A673 (cell line): ENCODE measurements at regions not wholly inside any gene's neighbourhood (a gene's known extent, or its start where the extent isn't known, plus 50 kb on each side); places are given as distances from the start of the nearest gene placed in this dataset.
A peak's percentile ranks its signal among the peaks of the same experiment; 100 is the strongest.

ENCODE experiments used
- BruUV-seq: library from RNA; stranded (reverse); fragments of 400-500 nt; replicated peaks from 2 replicates; lab custom pipeline; 2021; lab: Mats Ljungman, UMichigan
- CTCF ChIA-PET: fragments of 300-600 bp; sonication (Branson Sonifier 250); formaldehyde crosslinking; loops from one replicate; lab custom pipeline; 2022; ENCODE audit warnings: antibody characterized with exemption; lab: Charles Lee
- POLR2A ChIA-PET: fragments of 300-600 bp; sonication (Branson Sonifier 250); formaldehyde crosslinking; loops from one replicate; lab custom pipeline; 2022; ENCODE audit warnings: antibody characterized with exemption; ENCODE audit not compliant: low non-redundant PET; lab: Charles Lee
- DNase-seq: peaks from one replicate; pipeline ENCODE4 v3.0.0-alpha.2; 2015; ENCODE audit warnings: low spot score
- H3K27ac ChIP-seq: fragments of 200-600 bp; sonication (generic); 2 replicates; pipeline ENCODE4 v1.5.1; 2016; ENCODE audit warnings: mixed run types, low read depth, mild to moderate bottlenecking, mixed read lengths, antibody characterized with exemption, low read length; ENCODE audit not compliant: poor library complexity, severe bottlenecking
- H3K27me3 ChIP-seq: fragments of 200-600 bp; sonication (generic); replicated peaks from 2 replicates; pipeline ENCODE4 v1.6.1; 2017; ENCODE audit warnings: mixed run types, low read depth, mild to moderate bottlenecking, mixed read lengths, antibody characterized with exemption, low read length; ENCODE audit not compliant: insufficient read depth, poor library complexity
- H3K36me3 ChIP-seq: fragments of 200-600 bp; sonication (generic); 2 replicates; pipeline ENCODE4 v1.6.1; 2016; ENCODE audit warnings: mixed run types, mild to moderate bottlenecking, mixed read lengths, antibody characterized with exemption, low read length; ENCODE audit not compliant: insufficient read depth, poor library complexity, severe bottlenecking
- H3K4me1 ChIP-seq: fragments of 200-600 bp; sonication (generic); 2 replicates; pipeline ENCODE4 v1.6.1; 2017; ENCODE audit warnings: mixed run types, mild to moderate bottlenecking, mixed read lengths, antibody characterized with exemption, low read length; ENCODE audit not compliant: insufficient read depth, poor library complexity, severe bottlenecking
- H3K4me3 ChIP-seq: fragments of 200-600 bp; sonication (generic); 2 replicates; pipeline ENCODE4 v1.5.1; 2016; ENCODE audit warnings: low read depth, mixed run types, mild to moderate bottlenecking, mixed read lengths, low read length; ENCODE audit not compliant: poor library complexity, severe bottlenecking
- H3K9me3 ChIP-seq: fragments of 200-600 bp; sonication (generic); 2 replicates; pipeline ENCODE4 v1.6.1; 2016; ENCODE audit warnings: mixed run types, low read depth, mild to moderate bottlenecking, mixed read lengths, antibody characterized with exemption, low read length; ENCODE audit not compliant: poor library complexity, severe bottlenecking
- CTCF ChIP-seq: fragments of 300-800, 200-600 bp; sonication (generic); conservative IDR thresholded peaks from 2 replicates; pipeline ENCODE4 v1.5.1; 2017; ENCODE audit warnings: low read depth, mild to moderate bottlenecking, antibody characterized with exemption, low read length, moderate library complexity, mixed read lengths
- EZH2 ChIP-seq: fragments of 200-600 bp; sonication (generic); IDR thresholded peaks from 2 replicates; pipeline ENCODE4 v1.6.1; 2017; ENCODE audit warnings: borderline replicate concordance, low read depth, mild to moderate bottlenecking, mixed read lengths, antibody characterized with exemption, low read length; ENCODE audit not compliant: poor library complexity, severe bottlenecking
- intact Hi-C: fragments of 100-400 bp; cut with micrococcal nuclease; formaldehyde crosslinking; loops from one replicate; pipeline ENCODE4 v1.10.0; 2022; ENCODE audit not compliant: unreplicated experiment

GRCh38 chr6:134438837-134439236, 120.9 kb upstream of the SGK1 start:
- no peak for DNase-seq
- Histone ChIP-seq H3K36me3 (no peaks in the 10 kb centered on the region), H3K27ac (no peak overlapping the region), H3K4me3 (no peak overlapping the region), H3K4me1 (no peaks in the 10 kb centered on the region), H3K9me3 (no peaks in the 10 kb centered on the region), H3K27me3 (no peaks in the 10 kb centered on the region)
- no peak for TF ChIP-seq EZH2
- TF ChIP-seq CTCF: no peak
- CTCF ChIA-PET: no interaction called here
- POLR2A ChIA-PET: no interaction called here
- no TSS peak for BruUV-seq
- intact Hi-C loops: no loop called here

GRCh38 chr6:134437376-134437775, 119.5 kb upstream of the SGK1 start:
- Histone ChIP-seq H3K9me3 (no peaks in the 10 kb centered on the region), H3K27me3 (no peaks in the 10 kb centered on the region), H3K27ac (no peak overlapping the region), H3K4me1 (no peaks in the 10 kb centered on the region), H3K4me3 (no peak overlapping the region), H3K36me3 (no peaks in the 10 kb centered on the region)
- no TSS peak for BruUV-seq
- intact Hi-C loops: no loop called here
- DNase-seq: peak; percentile 22
- ChIA-PET POLR2A (no interaction called here), CTCF (no interaction called here)
- TF ChIP-seq EZH2 (no peak), CTCF (no peak)

DNA sequence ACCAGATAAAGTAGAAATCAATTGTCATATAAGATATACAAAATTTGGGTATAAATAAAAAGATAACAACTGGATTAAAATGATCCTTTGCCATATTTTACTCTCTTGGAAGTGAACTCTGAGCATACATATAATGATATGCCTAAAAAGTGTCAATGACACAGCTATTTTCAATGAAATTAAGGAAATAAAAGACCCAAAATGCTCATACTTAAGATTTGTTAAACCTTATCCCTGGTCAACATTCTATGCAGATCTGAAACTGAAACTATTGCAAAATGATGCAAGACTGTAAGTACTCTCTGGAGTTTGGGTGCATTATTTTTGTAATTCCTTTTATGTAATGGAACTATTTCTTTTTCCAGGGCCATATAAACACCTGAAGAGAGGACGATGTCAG, 119.0 kb upstream of the SGK1 start:
- TF ChIP-seq CTCF (no peak), EZH2 (no peak)
- no peaks in the 10 kb centered on the region for H3K9me3 ChIP-seq
- H3K36me3 ChIP-seq: no peaks in the 10 kb centered on the region
- CTCF ChIA-PET: no interaction called here
- no peak for DNase-seq
- no peak overlapping the region for H3K4me3 ChIP-seq
- POLR2A ChIA-PET: no interaction called here
- no peak overlapping the region for H3K27ac ChIP-seq
- no peaks in the 10 kb centered on the region for H3K4me1 ChIP-seq
- intact Hi-C loops: no loop called here
- no peaks in the 10 kb centered on the region for H3K27me3 ChIP-seq
- BruUV-seq: no TSS peak
